ENCODE measurements at regions not wholly inside any gene's neighbourhood (a gene's known extent, or its start where the extent isn't known, plus 50 kb on each side); places are given as distances from the start of the nearest gene placed in this dataset.

- no TSS peak for BruUV-seq (replicated peaks)
- DNase-seq = no peak
- no peak for TF ChIP-seq CTCF (IDR thresholded peaks at IDR 0.05; ENCODE audit: unreplicated experiment)
- CTCF ChIA-PET = interaction anchor here (0.6 to 0.7 kb wide), 4 partner anchors 14 to 1835 kb away, joined by 3 to 5 read pairs (median 4); no protein-coding TSS in a partner anchor
- no peak overlapping the region for H3K27ac Mint-ChIP-seq (ENCODE audit: unreplicated experiment)
- peaks cover 6% of the 10 kb centered on the region for H3K36me3 Mint-ChIP-seq (ENCODE audit: insufficient read depth, unreplicated experiment)
- no peak overlapping the region for H3K4me3 Mint-ChIP-seq (ENCODE audit: low read depth, unreplicated experiment)
- peaks cover 7% of the 10 kb centered on the region for H3K9me3 Mint-ChIP-seq (ENCODE audit: low read depth, unreplicated experiment)
- intact Hi-C loops (cut with micrococcal nuclease; ENCODE audit: unreplicated experiment) = no loop called here
- peaks cover 14% of the 10 kb centered on the region for H3K4me1 Mint-ChIP-seq (ENCODE audit: low read depth, unreplicated experiment)
- H3K27me3 Mint-ChIP-seq (ENCODE audit: unreplicated experiment) = no peaks in the 10 kb centered on the region
Measured at GRCh38 chr5:163383754-163384153, 53.6 kb upstream of the CCNG1 start.

- CTCF ChIA-PET = no interaction called here
- peaks cover 5% of the 10 kb centered on the region for H3K4me1 Mint-ChIP-seq (ENCODE audit: low read depth, unreplicated experiment)
- H3K9me3 Mint-ChIP-seq (ENCODE audit: low read depth, unreplicated experiment) = peaks cover 12% of the 10 kb centered on the region
- TF ChIP-seq CTCF (IDR thresholded peaks at IDR 0.05; ENCODE audit: unreplicated experiment) = no peak
- intact Hi-C loops (cut with micrococcal nuclease; ENCODE audit: unreplicated experiment) = no loop called here
- peaks cover 5% of the 10 kb centered on the region for H3K36me3 Mint-ChIP-seq (ENCODE audit: insufficient read depth, unreplicated experiment)
- no peak for DNase-seq
- BruUV-seq (replicated peaks) = no TSS peak
- H3K27ac Mint-ChIP-seq (ENCODE audit: unreplicated experiment) = no peak overlapping the region
- no peak overlapping the region for H3K4me3 Mint-ChIP-seq (ENCODE audit: low read depth, unreplicated experiment)
- H3K27me3 Mint-ChIP-seq (ENCODE audit: unreplicated experiment) = no peaks in the 10 kb centered on the region
Measured at GRCh38 chr5:163384669-163385068, 52.7 kb upstream of the CCNG1 start.

- no peak for TF ChIP-seq CTCF (IDR thresholded peaks at IDR 0.05; ENCODE audit: unreplicated experiment)
- no peak for DNase-seq
- Mint-ChIP-seq H3K4me1 (ENCODE audit: low read depth, unreplicated experiment) (no peaks in the 10 kb centered on the region), H3K27ac (ENCODE audit: unreplicated experiment) (no peak overlapping the region), H3K4me3 (ENCODE audit: low read depth, unreplicated experiment) (no peak overlapping the region), H3K36me3 (ENCODE audit: insufficient read depth, unreplicated experiment) (no peaks in the 10 kb centered on the region), H3K27me3 (ENCODE audit: unreplicated experiment) (no peaks in the 10 kb centered on the region), H3K9me3 (ENCODE audit: low read depth, unreplicated experiment) (peaks cover 12% of the 10 kb centered on the region)
- no TSS peak for BruUV-seq (replicated peaks)
- CTCF ChIA-PET = no interaction called here
- intact Hi-C loops (cut with micrococcal nuclease; ENCODE audit: unreplicated experiment) = no loop called here
Measured at GRCh38 chr5:163385271-163385670, 52.1 kb upstream of the CCNG1 start.

GRCh38 chr5:163385824-163386223, 51.6 kb upstream of the CCNG1 start:
- H3K4me1 Mint-ChIP-seq (ENCODE audit: low read depth, unreplicated experiment) = no peaks in the 10 kb centered on the region
- no peak overlapping the region for H3K27ac Mint-ChIP-seq (ENCODE audit: unreplicated experiment)
- no peaks in the 10 kb centered on the region for H3K27me3 Mint-ChIP-seq (ENCODE audit: unreplicated experiment)
- no peak for DNase-seq
- intact Hi-C loops (cut with micrococcal nuclease; ENCODE audit: unreplicated experiment) = no loop called here
- BruUV-seq (replicated peaks) = no TSS peak
- CTCF ChIA-PET = no interaction called here
- H3K4me3 Mint-ChIP-seq (ENCODE audit: low read depth, unreplicated experiment) = no peak overlapping the region
- peaks cover 12% of the 10 kb centered on the region for H3K9me3 Mint-ChIP-seq (ENCODE audit: low read depth, unreplicated experiment)
- no peaks in the 10 kb centered on the region for H3K36me3 Mint-ChIP-seq (ENCODE audit: insufficient read depth, unreplicated experiment)
- no peak for TF ChIP-seq CTCF (IDR thresholded peaks at IDR 0.05; ENCODE audit: unreplicated experiment)

Data from Calu3 (cell line).